Bronchial epithelial cell (primary cell): ENCODE measurements at regions not wholly inside any gene's neighbourhood (a gene's known extent, or its start where the extent isn't known, plus 50 kb on each side); places are given as distances from the start of the nearest gene placed in this dataset.

ENCODE experiments used
- DNase-seq: peaks from one replicate; pipeline ENCODE4 v3.0.0-alpha.2; 2010; ENCODE audit warnings: low read depth
- FAIRE-seq: peaks from 2 replicates; lab custom pipeline; 2011; peaks lifted over from hg19 to GRCh38; lab: Jason Lieb, UNC
- H3K27me3 ChIP-seq: 2 replicates; pipeline ENCODE4 v1.5.1; 2011; ENCODE audit warnings: low read length; ENCODE audit not compliant: control insufficient read depth, insufficient read depth
- H3K36me3 ChIP-seq: 2 replicates; pipeline ENCODE4 v1.5.1; 2011; ENCODE audit warnings: low read length; ENCODE audit not compliant: control insufficient read depth, insufficient read depth
- H3K4me3 ChIP-seq: 2 replicates; pipeline ENCODE4 v1.5.1; 2011; ENCODE audit warnings: mild to moderate bottlenecking, low read depth, low read length, control low read depth
- TF ChIP-seq, protein P1 (sequence below): IDR thresholded peaks from 2 replicates; pipeline ENCODE4 v1.5.1; 2011; ENCODE audit warnings: mild to moderate bottlenecking, moderate library complexity, low read length, control low read depth, inconsistent platforms; ENCODE audit not compliant: insufficient read depth, severe bottlenecking

DNA sequence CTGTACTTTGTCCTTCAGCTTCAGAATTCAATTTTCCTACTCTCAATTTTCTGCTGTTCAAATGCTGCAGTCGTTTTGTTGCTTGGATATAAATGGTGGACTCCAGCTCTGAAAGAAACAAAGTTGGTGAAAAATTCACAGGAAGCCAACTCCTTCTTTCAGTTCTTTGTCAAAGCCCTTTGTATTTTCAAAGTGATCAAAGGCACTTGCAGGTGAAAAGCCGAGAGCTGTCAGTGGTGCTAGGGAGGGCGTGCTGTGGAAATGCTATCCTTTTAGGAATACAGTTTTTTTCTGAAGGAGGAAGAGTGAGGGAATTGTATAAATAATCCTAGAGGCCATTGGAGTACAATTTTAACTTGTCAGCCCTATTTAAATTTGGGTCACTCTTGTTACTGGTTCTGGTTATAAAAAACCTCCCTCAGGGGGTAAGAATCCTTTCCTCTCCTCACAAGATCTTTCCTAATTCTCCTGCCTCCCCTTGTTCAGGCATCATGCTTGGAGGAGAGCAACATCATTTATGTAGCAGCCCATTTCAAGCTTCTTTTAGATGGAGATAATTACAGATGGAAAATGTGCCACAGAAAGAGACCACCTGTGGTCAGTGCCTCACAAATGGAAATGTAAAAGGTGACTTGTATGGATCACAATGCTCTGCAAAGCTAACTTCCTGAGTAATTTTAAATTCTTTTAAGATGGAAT, 62.5 kb upstream of the GHR start:
- DNase-seq, result no peak
- no peaks in the 10 kb centered on the region for H3K36me3 ChIP-seq
- no peaks in the 10 kb centered on the region for H3K27me3 ChIP-seq
- no peak overlapping the region for H3K4me3 ChIP-seq
- FAIRE-seq, result no peak
- TF ChIP-seq, protein P1, sequence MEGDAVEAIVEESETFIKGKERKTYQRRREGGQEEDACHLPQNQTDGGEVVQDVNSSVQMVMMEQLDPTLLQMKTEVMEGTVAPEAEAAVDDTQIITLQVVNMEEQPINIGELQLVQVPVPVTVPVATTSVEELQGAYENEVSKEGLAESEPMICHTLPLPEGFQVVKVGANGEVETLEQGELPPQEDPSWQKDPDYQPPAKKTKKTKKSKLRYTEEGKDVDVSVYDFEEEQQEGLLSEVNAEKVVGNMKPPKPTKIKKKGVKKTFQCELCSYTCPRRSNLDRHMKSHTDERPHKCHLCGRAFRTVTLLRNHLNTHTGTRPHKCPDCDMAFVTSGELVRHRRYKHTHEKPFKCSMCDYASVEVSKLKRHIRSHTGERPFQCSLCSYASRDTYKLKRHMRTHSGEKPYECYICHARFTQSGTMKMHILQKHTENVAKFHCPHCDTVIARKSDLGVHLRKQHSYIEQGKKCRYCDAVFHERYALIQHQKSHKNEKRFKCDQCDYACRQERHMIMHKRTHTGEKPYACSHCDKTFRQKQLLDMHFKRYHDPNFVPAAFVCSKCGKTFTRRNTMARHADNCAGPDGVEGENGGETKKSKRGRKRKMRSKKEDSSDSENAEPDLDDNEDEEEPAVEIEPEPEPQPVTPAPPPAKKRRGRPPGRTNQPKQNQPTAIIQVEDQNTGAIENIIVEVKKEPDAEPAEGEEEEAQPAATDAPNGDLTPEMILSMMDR, result no peak

DNA sequence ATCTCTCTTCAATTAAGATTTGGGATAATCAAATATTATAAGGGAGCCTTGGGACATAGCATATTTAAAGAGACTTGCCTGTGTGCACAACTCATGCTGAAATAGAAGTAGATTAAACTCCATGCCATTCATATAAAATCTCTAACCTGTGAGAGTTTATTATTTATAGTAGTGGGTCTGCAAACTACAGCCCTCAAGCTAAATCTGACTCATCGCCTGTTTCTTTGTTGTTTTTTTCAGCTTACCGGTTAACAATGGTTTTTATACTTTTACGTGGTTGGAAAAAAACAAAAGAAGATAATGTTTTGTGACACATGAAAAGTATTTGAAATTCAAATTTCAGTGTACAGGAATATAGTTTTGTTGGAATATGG, 61.9 kb upstream of the GHR start:
- FAIRE-seq, result no peak

DNA sequence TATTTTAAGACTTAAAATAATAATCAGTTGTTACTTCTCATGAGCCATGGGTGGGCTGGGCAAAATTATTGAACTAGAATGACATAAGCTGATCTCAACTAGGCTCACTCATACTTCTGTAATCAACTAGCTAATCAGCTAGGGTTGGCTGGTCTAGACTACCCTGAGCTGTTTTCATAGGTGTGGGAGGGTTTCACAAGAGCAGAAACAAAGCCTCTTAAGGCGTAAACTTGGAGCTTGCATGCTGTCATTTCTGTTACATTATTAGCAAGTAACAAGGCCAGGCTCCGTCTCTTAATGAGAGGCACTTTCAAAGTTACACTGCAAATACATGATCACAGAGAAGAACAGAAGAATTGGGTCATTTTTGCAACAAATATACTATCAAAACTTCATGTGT, 57.2 kb upstream of the GHR start:
- no peaks in the 10 kb centered on the region for H3K36me3 ChIP-seq
- DNase-seq (no peak), FAIRE-seq (no peak)
- no peak overlapping the region for H3K4me3 ChIP-seq
- no peaks in the 10 kb centered on the region for H3K27me3 ChIP-seq
- TF ChIP-seq, protein P1, result no peak

More for the DNA sequence above, 61.9 kb upstream of the GHR start:
- Histone ChIP-seq H3K27me3 (no peaks in the 10 kb centered on the region), H3K4me3 (no peak overlapping the region), H3K36me3 (no peaks in the 10 kb centered on the region)
- peak; percentile 29 for DNase-seq
- TF ChIP-seq, protein P1, result no peak
